Kidney (tissue), 13 donors: ENCODE measurements at regions not wholly inside any gene's neighbourhood (a gene's known extent, or its start where the extent isn't known, plus 50 kb on each side); places are given as distances from the start of the nearest gene placed in this dataset.
A peak's percentile ranks its signal among the peaks of the same experiment; 100 is the strongest.

Source experiments
- DNase-seq, 5 donors: peaks; one replicate each; pipeline ENCODE4 v3.0.0-alpha.2; 2013 to 2020
- FAIRE-seq: peaks from 2 replicates; lab custom pipeline; 2012; peaks lifted over from hg19 to GRCh38; lab: Jason Lieb, UNC
- H3K27ac ChIP-seq, 2 donors: one replicate each; pipeline ENCODE4 v1.7.0; 2013; ENCODE audit warnings: low read depth in 2 of 2, low read length in 2 of 2, inconsistent platforms in 1 of 2
- H3K27me3 ChIP-seq: one replicate; pipeline ENCODE4 v1.7.1; 2013; ENCODE audit warnings: low read length, inconsistent platforms; ENCODE audit not compliant: control insufficient read depth, insufficient read depth
- H3K36me3 ChIP-seq, 3 donors: one replicate each; pipeline versions ENCODE4 v1.7.0 to v1.7.1; 2013; ENCODE audit warnings: low read length in 3 of 3, control low read depth in 1 of 3, inconsistent platforms in 1 of 3; ENCODE audit not compliant: insufficient read depth in 3 of 3, control insufficient read depth in 2 of 3
- H3K4me1 ChIP-seq, 3 donors: one replicate each; pipeline versions ENCODE4 v1.7.0 to v1.7.1; 2013; ENCODE audit warnings: low read length in 3 of 3, inconsistent platforms in 1 of 3, low read depth in 1 of 3; ENCODE audit not compliant: control insufficient read depth in 2 of 3, insufficient read depth in 2 of 3
- H3K4me3 ChIP-seq, 3 donors: one replicate each; pipeline versions ENCODE4 v1.7.0 to v1.8.1; 2013; ENCODE audit warnings: low read length in 3 of 3, control low read depth in 1 of 3, inconsistent platforms in 1 of 3
- H3K9ac ChIP-seq, 3 donors: one replicate each; pipeline versions ENCODE4 v1.7.0 to v1.7.1; 2013; ENCODE audit warnings: low read length in 3 of 3, control low read depth in 1 of 3, inconsistent platforms in 1 of 3
- H3K9me3 ChIP-seq, 3 donors: one replicate each; pipeline versions ENCODE4 v1.7.0 to v1.7.1; 2013; ENCODE audit warnings: low read length in 3 of 3, control low read depth in 1 of 3, inconsistent platforms in 1 of 3; ENCODE audit not compliant: control insufficient read depth in 2 of 3, insufficient read depth in 1 of 3
- CTCF ChIP-seq: IDR thresholded peaks from 3 replicates; pipeline ENCODE4 v1.5.1; 2012; ENCODE audit warnings: mild to moderate bottlenecking, moderate library complexity, borderline replicate concordance; ENCODE audit not compliant: insufficient read depth; ENCODE audit errors: extremely low read depth
- intact Hi-C: fragments of 100-400 bp; cut with DNase I; formaldehyde crosslinking; loops from one replicate; pipeline ENCODE4 v1.11.1; 2022
- donor health status: control.
- donor health status: control.
- donor health status: control.
- donor health status: control.
- donor health status: control.
- donor health status: DM: yes; HTN: yes; CAD: no.
- donor health status: Normal renal cell carcinoma (clear cell type).

GRCh38 chr2:15746703-15747550 lies 155.3 kb downstream of the DDX1 start:
- DNase-seq (peak in 1 of 5 donors; percentile 19), FAIRE-seq (no peak)
- no peak overlapping the region for H3K9ac ChIP-seq
- TF ChIP-seq CTCF: no peak
- no peaks in the 10 kb centered on the region for H3K9me3 ChIP-seq
- intact Hi-C loops: no loop called here
- no peak overlapping the region for H3K27ac ChIP-seq
- H3K36me3 ChIP-seq: no peaks in the 10 kb centered on the region
- H3K27me3 ChIP-seq: no peaks in the 10 kb centered on the region
- H3K4me1 ChIP-seq: peaks cover 6 to 8% (median 7%) of the 10 kb centered on the region in 3 donors
- H3K4me3 ChIP-seq: no peak overlapping the region

DNA sequence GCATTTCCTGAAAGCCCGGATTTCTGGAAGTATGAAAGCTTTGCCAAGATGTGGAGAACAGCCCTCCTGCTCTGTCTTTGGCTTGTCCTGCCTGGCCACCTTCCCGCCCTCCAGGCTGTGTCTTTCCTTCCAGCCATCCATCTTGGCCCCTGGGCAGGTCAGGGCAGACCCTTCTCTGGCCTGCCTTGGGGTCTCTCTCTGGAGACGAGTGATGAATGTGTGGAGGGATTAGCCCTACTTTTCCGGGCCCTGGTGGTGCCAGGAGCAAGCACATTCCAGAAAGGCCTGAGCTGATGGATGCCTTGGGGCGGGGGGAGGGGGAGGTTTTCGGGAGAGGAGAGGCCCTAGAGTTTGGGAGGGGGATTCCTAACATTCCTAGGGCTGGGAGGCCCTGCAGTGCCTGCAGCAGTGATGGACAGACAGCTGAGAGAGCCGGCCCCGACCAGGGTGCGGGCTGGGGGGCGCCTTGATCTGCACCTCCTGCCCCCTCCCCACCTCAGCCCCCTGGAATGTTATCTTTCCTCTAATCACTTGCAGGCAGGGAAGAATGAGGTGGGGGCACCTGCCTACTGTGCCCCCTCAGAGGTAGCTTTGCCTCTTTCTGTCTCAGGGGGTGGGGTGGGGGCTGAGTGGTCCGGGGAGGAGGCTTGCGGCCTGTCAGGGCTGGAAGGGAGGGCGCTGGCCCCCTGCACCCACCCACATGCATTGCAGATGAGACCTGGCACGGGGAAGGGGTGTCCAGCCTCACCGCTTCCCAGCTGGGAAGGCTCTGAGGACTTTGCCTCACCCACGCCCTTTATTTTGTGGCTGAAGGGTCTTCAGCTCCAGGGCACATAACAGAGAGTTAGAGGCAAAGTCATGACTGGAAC lies 156.2 kb downstream of the DDX1 start:
- Histone ChIP-seq H3K36me3 (no peaks in the 10 kb centered on the region), H3K4me1 (peaks cover 6 to 8% (median 7%) of the 10 kb centered on the region in 3 donors)

DNA sequence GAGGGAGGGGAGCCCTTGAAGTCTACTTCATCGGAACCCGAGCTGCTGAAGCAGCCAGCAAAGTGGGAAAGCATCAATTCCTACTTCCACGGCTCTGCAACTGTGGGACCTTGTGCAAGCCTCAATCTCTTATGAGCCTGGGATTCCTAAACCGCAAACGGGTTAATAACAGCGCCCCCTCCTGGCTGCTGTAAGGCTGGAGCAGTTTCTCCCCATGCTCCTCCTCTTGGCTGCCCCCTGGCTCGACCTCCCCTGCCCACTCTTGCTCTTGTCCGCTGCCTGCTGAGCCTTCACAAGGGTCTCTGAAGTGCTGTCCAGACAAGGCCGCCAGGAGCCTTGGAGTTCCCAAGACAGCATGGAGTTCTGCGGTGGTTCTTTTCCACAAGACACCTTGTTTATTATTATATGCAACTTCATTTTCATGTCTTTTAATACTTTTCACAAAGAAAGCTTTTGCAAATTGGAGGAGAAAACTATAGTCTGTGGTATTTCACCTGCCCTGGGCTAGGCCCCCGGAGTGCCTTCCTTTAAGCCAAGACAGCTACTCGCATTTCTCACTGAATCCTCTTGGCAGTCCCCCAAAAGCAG lies 157.2 kb downstream of the DDX1 start:
- intact Hi-C loops: no loop called here
- no peak overlapping the region for H3K27ac ChIP-seq
- DNase-seq (peak in 4 of 5 donors; percentile 51 to 64 (median 58)), FAIRE-seq (no peak)
- no peaks in the 10 kb centered on the region for H3K36me3 ChIP-seq
- no peak overlapping the region for H3K4me3 ChIP-seq
- peaks cover 6 to 8% (median 7%) of the 10 kb centered on the region in 3 donors for H3K4me1 ChIP-seq
- H3K27me3 ChIP-seq: no peaks in the 10 kb centered on the region
- H3K9me3 ChIP-seq: no peaks in the 10 kb centered on the region
- H3K9ac ChIP-seq: no peak overlapping the region
- peak; percentile 34 for TF ChIP-seq CTCF

More for the DNA sequence above, 156.2 kb downstream of the DDX1 start:
- no peaks in the 10 kb centered on the region for H3K27me3 ChIP-seq
- H3K9me3 ChIP-seq: no peaks in the 10 kb centered on the region
- no peak for TF ChIP-seq CTCF
- no peak overlapping the region for H3K27ac ChIP-seq
- FAIRE-seq (no peak), DNase-seq (peak in 4 of 5 donors; percentile 59 to 88 (median 72))
- intact Hi-C loops: no loop called here
- H3K4me3 ChIP-seq: no peak overlapping the region
- no peak overlapping the region for H3K9ac ChIP-seq
